SK-MEL-5 (cell line): ENCODE measurements at regions not wholly inside any gene's neighbourhood (a gene's known extent, or its start where the extent isn't known, plus 50 kb on each side); places are given as distances from the start of the nearest gene placed in this dataset.
A peak's percentile ranks its signal among the peaks of the same experiment; 100 is the strongest.

ENCODE experiments used
- DNase-seq: peaks from one replicate; pipeline ENCODE4 v3.0.0-alpha.2; 2016; ENCODE audit warnings: low read depth, low spot score
- in situ Hi-C: cut with HindIII; loops from 2 replicates; pipeline ENCODE4 v1.10.0; 2016; ENCODE audit warnings: low sequenced_read_pairs, high pct_unique_total_duplicates, low pct_unique_long_range_greater_than_20kb

DNA sequence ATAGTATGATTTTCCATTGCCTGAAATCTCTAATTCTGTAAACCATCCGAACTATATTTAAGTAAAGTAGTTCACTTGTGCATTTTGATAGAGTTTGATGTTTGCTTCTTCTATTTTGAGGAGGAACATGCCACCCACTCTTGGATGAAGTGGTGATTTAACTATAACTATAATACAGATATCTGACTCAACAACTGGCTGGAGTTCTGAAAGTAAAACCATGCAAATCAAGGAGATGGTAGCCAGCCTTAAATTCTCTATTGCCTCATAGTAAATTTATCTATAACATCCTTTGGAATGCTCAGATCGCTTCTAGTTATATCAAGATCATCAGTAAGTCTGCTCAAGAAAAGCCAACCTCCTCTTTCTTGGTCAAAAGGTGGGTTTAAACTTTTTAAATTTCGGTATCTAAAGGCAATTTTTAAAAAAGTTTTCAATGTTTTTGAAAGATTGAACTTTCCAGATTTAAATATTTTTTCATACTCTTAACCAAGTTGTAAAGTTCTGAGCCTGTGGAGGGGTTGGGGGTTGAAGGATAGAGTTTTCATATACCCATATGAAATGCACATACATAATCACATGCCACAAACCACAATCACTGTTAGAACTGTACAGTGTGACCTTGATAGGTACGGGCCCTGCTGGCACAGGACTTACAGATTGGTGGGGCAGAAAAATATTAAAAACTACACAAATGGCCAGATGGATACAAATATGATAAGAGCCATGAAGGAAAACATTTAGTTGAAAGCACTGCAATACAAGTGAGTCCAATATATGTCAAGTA is 90.5 kb upstream of the RFC3 start:
- DNase-seq = no peak

DNA sequence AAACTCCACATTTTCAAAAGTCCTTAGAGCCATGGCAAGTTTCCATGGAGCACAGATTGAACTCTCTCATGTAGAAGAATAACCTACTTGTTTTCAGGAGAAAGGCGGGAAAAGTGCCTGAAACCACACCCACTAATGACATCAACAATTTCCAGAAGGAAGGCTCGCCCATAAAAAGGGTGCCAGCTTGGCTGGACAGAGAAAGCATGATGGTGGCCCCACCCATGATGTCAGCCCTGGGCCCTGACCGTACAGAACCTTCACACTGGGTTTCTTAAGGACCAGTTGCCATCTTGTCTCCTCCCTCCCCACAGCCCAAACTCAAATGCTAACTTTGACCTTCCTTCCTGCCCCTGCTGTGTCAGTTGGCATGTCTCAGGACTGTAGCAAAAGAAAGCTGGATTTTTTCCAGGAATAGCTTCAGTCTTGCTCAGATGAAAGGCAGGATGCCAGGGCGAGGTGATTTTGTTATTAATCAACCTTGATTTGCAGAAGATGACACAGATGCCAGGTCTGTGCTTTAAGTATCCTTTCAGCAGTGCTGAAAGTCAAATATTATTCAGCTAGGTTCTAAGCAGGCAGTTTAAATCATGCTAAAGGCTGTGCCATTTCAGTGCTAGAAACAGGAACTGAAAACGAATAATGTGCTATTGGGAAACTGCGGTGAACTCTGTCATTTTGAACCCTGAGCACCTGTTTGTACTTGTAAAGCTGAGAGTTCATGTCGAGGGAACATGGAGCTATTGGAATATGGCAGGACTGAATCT is 89.5 kb upstream of the RFC3 start:
- peak; percentile 48 for DNase-seq
- in situ Hi-C loops = no loop called here

More for the DNA sequence above, 90.5 kb upstream of the RFC3 start:
- in situ Hi-C loops = no loop called here

DNA sequence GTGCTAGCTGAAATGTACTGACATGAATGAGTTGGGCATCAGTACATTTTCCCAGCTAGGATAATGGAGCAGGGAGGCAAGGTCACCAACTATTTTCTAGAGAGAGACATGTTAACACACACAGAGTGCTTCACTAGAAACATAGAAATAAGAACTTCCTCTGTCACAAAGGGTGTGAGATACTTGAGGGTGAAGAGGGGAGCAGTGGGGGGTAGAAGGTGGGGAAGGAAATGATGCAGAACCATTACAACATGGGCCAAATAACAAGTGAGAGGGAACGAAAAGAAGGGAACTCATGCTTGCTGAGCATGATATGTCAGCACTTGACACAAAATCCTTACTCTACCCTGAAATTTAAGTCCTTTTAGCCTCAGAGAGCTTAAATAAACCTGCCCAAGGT is 87.8 kb upstream of the RFC3 start:
- no peak for DNase-seq
- in situ Hi-C loops = no loop called here

DNA sequence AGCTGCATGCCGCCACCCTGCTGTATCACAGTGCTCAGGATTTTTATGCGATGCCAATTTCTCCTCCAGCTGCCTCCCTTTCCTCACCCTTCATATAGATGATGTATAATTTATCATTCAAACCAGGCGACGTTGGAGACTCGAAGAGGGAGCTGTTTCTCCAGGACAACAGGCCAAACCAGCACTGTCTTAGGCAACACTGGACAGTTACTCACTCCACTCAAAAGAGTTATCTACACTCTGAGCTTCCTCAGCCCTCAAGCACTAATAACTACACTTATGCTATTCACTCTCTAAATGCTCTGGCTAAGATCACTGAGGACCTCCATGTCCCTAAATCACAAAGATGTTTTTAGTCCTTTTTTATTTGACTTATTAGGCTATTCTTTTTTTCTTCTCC is 87.3 kb upstream of the RFC3 start:
- DNase-seq = no peak
- in situ Hi-C loops = no loop called here

DNA sequence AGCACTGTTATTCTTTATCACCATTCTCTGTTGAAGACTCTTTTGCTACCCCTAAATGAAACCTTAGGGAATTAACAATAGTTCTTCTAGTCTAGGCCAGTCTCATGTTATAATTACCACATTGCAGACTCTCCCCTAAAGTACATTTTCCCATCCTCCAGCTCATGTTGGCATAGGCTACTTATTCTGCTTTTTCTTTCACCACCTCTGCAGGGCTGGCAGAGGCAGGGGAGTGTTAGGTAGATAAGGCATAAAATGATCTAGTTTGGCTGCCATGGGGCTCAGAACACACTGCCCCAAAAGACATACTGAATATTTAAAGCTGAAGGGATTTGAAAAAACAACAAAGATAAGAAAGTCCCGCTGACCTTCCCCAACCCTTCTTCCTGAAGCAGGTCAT is 82.7 kb upstream of the RFC3 start:
- no peak for DNase-seq
- in situ Hi-C loops = no loop called here

DNA sequence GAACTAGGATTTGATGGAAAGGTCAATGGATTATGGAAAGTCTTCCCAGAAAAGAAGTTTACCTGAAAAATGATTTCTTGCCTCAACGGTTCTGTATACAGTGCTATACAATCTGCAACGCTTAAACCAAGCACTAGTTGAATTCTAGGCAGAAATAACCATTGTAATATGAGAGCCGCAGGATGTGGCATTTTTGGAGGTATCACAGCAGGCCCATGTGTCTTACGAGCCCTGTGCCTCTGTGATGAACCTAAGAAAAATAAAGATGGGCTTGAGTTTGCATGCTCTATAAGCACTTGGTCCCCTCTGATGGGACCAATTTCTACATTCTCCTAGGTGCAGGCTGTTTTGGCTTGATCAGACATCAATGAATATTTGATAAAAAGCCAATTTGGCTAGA is 78.7 kb upstream of the RFC3 start:
- in situ Hi-C loops = no loop called here

DNA sequence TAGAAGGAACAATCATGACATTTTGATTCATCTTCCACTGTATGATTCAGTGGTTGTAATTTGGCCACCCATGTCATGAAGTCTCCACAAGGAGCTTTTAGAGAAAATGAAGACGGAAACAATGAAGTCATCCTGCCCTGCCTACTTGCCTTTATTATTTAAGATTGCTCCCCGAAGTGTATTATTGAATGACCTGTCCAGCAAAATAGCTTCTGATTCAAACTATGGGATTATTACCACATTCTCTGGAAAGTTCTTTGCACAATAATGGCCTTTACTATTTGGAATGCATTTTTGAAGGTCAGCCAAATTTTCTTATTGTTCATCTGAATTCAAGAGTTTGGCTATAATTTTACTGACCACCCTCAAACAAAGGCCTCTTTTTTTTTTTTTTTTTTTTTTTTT is 77.8 kb upstream of the RFC3 start:
- in situ Hi-C loops = no loop called here
- DNase-seq = peak; percentile 26

More for the DNA sequence above, 78.7 kb upstream of the RFC3 start:
- no peak for DNase-seq

DNA sequence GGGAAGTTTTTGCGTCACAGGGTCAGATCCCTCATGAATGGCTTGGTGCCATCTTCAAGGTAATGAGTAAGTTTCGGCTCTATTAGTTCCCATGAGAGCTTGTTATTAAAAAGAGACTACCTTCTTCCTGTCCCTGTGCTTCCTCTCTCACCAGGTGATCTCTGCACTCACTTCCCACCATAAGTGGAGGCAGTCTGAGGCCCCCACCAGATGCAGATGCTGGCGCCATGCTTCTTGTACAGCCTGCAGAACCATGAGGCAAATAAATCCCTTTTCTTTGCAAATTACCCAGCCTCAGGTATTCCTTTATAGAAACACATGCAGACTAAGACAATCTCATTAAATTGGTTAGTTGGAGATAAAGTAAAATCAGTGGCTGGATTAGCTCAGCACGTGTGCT is 75.6 kb upstream of the RFC3 start:
- in situ Hi-C loops = no loop called here
- no peak for DNase-seq

DNA sequence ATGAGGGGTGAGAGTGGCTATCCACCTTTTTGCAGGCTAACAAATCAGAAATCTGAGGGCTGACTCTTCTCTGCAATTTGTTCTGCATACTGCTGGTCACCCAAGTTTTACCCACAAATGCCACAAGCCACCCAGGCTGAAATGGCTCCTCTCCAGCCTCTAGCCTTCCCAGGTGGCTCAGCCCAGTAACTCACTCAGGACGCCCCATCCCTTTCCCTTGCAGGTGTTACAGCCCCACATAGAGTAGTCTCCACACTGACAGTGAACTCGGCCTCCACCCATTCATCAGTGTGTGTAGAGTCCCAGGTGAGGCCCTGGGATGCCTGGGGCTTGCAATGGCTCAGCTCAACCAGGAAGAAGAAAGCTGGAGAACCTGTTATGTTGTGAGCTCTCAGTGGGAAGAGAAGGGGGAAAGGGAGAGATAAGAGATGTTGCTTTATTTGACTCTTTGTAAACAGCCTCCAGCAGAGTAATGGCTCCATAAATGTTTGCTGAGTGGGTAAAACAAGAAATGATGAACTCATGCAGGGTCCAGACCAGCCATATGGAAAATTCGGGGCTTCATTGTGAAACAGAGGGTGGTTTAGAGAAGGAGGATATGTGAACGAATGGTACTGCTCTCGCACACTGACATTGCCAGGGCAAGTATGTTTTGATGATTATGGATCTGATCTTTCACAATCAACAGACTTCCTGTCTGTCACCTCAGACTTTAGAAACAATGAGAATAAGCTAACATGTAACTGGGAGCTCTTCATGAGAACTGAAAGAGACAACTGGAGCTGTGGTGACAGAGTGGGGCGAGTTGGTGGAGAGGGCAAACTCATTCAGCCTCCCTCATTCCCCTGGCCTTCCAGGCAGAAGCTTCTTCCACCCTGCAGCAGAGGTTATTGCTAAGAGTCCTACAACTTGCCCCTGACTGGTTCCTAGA is 74.2 kb upstream of the RFC3 start:
- in situ Hi-C loops = no loop called here
- DNase-seq = no peak

DNA sequence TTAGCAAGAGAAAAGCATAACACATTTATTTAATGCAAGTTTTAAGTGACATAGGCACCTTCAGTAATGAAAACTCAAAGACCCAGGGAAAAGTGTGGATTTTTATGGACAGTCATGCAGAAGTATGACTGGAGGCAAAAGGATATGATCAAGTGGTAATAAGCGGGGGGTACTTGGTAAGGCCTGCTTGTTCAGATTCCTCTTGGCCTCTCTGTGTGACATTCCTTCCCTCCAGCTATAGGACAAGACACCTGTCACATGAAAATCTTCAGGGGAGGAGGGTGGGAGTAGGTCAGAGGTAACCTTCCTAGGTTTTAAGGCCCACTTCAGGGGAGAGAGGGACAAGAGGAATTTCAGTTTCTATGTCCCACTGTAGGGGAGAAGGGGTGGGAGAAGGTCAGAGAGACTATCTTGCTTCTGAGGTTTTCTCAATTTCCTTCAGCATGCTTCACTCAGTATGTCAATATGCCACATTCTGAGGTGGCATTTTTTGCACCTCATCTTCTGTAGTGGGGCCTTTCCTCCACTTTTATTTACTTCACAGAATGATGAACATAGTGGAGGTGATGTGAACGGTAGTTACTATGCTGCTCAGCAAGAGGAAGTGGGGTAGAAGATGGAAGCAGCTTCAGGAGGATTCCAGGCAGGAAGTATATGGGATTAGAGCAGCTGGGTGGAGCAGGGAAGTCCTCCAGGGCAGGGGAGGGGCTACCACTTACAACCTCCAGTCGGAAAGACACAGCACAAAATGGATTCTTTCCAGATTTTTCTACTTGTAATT is 73.2 kb upstream of the RFC3 start:
- in situ Hi-C loops = no loop called here
- no peak for DNase-seq

DNA sequence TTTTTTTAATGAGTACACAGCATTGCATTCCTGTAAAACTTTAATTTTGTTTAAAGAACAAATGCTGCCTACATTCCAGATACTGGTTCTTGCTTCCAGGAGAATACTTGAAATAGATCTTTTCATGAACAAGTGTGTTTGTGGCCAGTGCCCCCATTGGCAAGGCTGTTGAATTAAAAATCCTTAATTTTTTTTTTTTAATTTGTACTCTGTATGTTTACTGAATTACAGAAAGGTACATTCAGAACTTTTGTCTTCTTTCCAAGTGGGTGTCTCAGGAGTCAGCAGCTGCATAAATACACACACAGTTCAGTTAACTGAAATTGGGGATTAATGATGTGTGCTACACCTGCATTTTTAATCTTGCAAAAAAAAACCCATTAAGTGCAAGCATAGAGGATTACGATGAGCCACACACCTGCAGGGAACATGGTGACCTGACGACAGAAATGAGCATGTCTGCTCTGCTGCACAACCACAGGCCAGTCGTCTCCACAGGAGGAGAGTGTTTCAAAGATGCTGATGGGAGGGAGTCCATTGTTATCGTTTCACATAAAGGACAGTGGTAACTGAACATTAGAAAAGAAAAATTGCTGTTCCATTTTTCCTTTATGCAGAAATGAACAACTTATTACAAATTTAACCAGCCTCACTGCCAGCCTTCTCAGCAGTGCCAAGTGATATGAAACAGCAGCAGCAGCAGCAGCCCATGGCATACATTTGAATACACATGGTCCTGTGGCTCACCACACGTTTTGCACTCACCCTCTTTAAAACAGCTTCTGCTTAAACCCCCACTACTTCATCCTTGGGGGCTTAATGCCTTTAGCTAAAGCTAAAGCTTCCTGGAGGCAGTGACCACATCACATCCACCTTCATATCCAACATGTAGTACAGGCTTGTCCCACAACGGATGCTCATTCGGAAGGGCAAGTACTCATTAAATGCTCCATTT is 72.3 kb upstream of the RFC3 start:
- in situ Hi-C loops = no loop called here
- DNase-seq = no peak

DNA sequence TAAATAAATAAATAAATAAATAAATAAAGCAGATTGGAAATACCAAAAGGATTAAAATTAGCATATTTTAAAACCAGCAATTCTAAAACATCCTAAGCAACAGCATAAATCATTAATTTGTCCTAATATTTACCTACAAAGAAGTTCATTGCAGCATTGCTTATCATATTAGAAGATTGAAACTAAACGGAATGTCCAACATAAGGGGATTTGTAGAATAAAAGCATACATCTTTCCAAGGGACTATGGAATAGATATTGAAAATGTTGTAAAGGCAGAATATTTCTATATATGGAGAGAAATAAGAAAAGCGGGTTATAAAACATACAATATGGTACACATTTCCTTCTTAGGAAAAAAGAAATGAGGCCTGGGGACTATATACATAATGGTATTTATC is 71.1 kb upstream of the RFC3 start:
- in situ Hi-C loops = no loop called here
- no peak for DNase-seq

DNA sequence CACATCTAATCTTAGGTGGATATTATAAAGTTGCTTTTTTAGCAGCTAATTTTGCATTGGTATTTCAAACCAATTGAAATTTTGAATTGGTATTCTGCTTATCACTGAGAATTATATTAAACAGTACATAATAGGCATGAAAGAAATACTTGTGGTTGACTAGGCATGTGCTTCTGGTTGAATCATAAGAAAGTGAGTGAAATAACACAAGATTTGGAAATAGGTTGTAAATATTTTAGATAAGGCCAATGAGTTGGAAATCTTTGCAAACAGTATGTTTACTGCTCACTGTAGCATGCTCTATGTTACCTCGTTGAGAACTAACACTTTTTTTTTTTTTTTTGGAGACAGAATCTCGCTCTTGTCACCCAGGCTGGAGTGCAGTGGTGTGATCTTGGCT is 66.8 kb upstream of the RFC3 start:
- DNase-seq = no peak
- in situ Hi-C loops = no loop called here

DNA sequence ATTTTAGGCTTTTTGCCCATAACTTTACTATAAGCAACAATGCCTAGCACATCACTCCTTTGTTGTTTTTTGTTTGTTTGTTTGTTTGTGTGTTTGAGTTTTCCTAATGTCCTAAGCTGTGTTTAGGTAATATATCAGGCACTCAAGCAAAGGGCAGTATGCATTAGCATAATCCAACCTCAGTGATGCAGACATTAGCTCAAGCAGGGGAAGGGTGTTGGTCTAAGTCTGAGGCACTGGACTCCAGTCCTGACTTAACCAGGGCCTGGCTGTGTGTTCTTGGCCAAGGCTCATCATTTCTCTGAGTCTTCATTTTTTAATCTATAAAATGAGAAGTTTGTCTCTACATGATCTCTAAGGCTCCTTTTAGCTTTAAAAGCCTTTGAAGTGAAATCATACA is 65.9 kb upstream of the RFC3 start:
- no peak for DNase-seq
- in situ Hi-C loops = no loop called here

DNA sequence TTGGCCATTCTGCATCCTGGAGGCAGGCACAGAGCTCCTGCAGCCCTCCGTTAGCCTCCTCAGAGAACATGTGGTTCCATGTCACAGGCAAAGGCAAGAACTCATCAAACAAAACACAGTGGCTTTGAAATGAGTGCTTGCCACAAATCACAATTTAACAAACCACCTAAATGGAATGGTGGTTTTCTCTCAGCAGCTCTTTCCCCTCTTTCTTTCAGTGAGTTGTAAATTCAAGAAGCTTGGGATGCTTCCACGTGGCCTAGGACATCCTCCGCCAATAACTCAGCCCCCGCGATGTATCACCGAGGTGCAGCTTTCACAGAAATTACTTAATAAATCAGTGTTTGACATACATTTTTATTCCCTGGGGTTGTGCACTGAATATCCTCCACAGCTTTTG is 65.4 kb upstream of the RFC3 start:
- DNase-seq = no peak
- in situ Hi-C loops = no loop called here

DNA sequence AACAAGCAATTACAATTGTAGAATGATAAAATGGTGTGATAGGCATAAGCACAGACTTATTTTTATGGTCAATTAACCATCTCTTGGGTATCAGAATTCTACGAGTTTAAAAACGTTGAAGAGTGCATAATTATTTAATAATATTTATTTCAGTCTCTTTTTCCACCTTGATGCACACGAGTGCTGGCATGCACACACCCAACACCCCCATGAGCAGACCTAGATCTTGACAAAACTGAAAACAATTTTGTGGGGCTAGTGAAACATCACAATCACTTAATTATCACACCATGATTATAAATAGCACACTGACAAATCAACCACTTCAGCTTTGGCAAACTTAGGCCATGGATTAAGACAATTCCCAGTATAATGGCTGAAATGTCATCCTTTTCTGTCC is 61.0 kb upstream of the RFC3 start:
- in situ Hi-C loops = no loop called here
- DNase-seq = no peak

DNA sequence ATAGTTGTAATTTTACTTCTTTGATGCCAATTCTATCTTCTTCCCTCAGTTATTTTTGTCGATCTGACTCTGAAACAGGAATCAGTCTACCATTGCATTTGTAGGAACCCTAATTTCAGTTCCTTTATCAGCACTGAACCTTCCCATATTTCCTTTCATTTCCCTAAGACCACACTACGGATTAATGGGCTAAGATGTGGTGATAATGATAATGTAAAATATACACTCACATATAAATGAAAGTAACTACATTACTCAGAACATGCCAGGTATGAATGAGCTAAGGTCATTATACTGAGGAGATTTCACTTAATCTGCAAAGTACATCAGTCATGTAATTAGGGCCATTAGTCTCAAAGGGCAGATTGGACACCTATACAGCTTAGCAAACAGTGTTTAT is 60.2 kb upstream of the RFC3 start:
- in situ Hi-C loops = no loop called here
- DNase-seq = no peak
